ENCODE measurements at regions not wholly inside any gene's neighbourhood (a gene's known extent, or its start where the extent isn't known, plus 50 kb on each side); places are given as distances from the start of the nearest gene placed in this dataset.

DNA sequence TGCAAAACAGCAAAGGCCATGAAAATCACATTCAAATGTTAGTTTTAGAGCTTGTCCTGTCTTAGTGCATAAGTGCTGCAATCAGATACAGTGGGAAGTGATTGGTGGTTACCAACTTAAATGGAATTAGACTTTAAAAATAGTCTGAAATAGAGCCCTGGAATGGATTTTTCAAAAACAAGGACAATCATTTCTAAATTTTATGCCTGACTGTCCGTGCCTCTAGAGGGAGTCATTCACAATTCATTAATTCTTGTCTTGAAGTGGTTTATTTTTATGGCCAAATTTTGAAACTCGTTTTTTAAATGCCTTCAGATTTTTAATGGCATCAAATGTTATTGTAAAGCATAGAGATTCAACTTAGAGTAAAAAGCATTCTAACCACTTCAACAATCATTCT, 561.8 kb upstream of the DAB2 start:
- no peaks in the 10 kb centered on the region for H3K79me1 ChIP-seq (ENCODE audit: low read length)
- H2BK15ac ChIP-seq (replicated peaks; ENCODE audit: low read depth): no peak overlapping the region
- no peak overlapping the region for H3K18ac ChIP-seq (ENCODE audit: low read length)
- no peak for DNase-seq
- H4K5ac ChIP-seq (ENCODE audit: low read length): no peak overlapping the region
- H3K4ac ChIP-seq (ENCODE audit: low read depth, low read length): no peak overlapping the region
- no peaks in the 10 kb centered on the region for H3K79me2 ChIP-seq (ENCODE audit: control insufficient read depth, insufficient read depth, low read length)
- no peak overlapping the region for H2BK120ac ChIP-seq (ENCODE audit: low read depth, low read length)
- H2BK5ac ChIP-seq (ENCODE audit: low read length): no peak overlapping the region
- H3K4me2 ChIP-seq (ENCODE audit: low read length): no peak overlapping the region
- no peak overlapping the region for H4K8ac ChIP-seq (ENCODE audit: low read depth, low read length)
- no CpG with 5 or more reads among the region's 2 CpGs for WGBS (ENCODE audit: extremely low coverage, insufficient coverage, low lambda C conversion rate)
- no peaks in the 10 kb centered on the region for H3K27me3 ChIP-seq (ENCODE audit: insufficient read depth, low read length, poor library complexity)
- no peak overlapping the region for H3K56ac ChIP-seq (ENCODE audit: low read length)
- no peak overlapping the region for H3K27ac ChIP-seq (ENCODE audit: low read depth, low read length)
- no peaks in the 10 kb centered on the region for H3K4me1 ChIP-seq (ENCODE audit: control insufficient read depth, low read depth, low read length)
- H3K4me3 ChIP-seq (ENCODE audit: low read length): no peak overlapping the region
- no peak overlapping the region for H3K23ac ChIP-seq (ENCODE audit: low read length)
- H2AK5ac ChIP-seq (ENCODE audit: low read length): no peak overlapping the region
- H3K9ac ChIP-seq (ENCODE audit: low read length): no peak overlapping the region
- no peaks in the 10 kb centered on the region for H3K36me3 ChIP-seq (ENCODE audit: control insufficient read depth, insufficient read depth, low read length)

DNA sequence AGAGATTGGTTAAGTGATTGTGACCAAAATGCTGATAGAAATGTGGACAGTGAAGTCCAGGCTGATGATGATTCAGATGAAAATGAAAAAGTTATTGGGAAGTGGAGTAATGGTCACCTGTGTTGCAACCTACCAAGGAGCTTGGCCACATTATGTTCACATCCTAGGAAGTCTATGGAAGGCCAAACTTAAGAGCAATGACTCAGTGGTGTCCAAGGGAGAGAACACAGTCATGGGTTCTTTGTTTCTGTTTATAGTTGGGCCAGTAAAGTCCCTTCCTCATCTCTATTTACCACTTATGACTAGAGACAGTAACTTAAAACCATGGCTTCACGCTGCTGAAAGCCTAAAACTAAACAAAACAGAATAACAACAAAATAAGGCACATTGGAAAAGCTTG, 555.3 kb upstream of the DAB2 start:
- H3K9ac ChIP-seq (ENCODE audit: low read length): no peak overlapping the region
- no peak overlapping the region for H3K23ac ChIP-seq (ENCODE audit: low read length)
- H2BK5ac ChIP-seq (ENCODE audit: low read length): no peak overlapping the region
- no peaks in the 10 kb centered on the region for H3K79me2 ChIP-seq (ENCODE audit: control insufficient read depth, insufficient read depth, low read length)
- H3K4me1 ChIP-seq (ENCODE audit: control insufficient read depth, low read depth, low read length): no peaks in the 10 kb centered on the region
- no peak for DNase-seq
- no peaks in the 10 kb centered on the region for H3K27me3 ChIP-seq (ENCODE audit: insufficient read depth, low read length, poor library complexity)
- no peak overlapping the region for H4K5ac ChIP-seq (ENCODE audit: low read length)
- no peak overlapping the region for H3K27ac ChIP-seq (ENCODE audit: low read depth, low read length)
- H3K36me3 ChIP-seq (ENCODE audit: control insufficient read depth, insufficient read depth, low read length): no peaks in the 10 kb centered on the region
- no peak overlapping the region for H3K4ac ChIP-seq (ENCODE audit: low read depth, low read length)
- no peak overlapping the region for H4K8ac ChIP-seq (ENCODE audit: low read depth, low read length)
- no peak overlapping the region for H3K4me3 ChIP-seq (ENCODE audit: low read length)
- no peak overlapping the region for H3K18ac ChIP-seq (ENCODE audit: low read length)
- H3K4me2 ChIP-seq (ENCODE audit: low read length): no peak overlapping the region
- WGBS (ENCODE audit: extremely low coverage, insufficient coverage, low lambda C conversion rate): no CpG with 5 or more reads among the region's 1 CpG
- no peak overlapping the region for H2BK15ac ChIP-seq (replicated peaks; ENCODE audit: low read depth)
- no peaks in the 10 kb centered on the region for H3K79me1 ChIP-seq (ENCODE audit: low read length)
- no peak overlapping the region for H2BK120ac ChIP-seq (ENCODE audit: low read depth, low read length)
- no peak overlapping the region for H2AK5ac ChIP-seq (ENCODE audit: low read length)
- no peak overlapping the region for H3K56ac ChIP-seq (ENCODE audit: low read length)

DNA sequence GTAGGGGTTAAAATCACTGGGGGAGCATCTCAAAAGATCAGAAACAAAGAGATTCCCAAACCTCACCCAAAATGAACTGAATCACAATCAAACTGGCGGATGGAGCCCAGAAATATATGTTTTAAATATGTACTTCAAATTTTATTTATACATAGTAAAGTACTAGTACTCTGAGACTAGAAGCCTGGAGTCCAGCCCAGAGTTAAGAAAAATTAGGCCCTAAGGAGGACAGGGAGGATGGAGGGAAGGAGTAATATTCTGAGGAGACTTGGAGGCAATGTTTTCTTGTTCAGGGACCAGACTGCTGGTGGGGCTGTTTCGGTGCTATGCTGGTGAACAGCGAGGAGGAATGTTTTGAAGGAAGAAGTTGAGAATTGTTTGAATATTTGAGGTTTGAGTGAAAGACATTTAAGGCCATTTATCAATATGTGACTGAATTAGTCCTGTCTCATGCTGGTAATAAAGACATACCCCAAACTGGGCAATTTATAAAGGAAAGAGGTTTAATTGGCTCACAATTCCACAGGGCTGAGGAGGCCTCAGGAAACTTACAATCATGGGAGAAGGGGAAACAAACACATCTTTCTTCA, 552.4 kb upstream of the DAB2 start:
- H4K8ac ChIP-seq (ENCODE audit: low read depth, low read length): no peak overlapping the region
- no peak overlapping the region for H3K9ac ChIP-seq (ENCODE audit: low read length)
- no peak overlapping the region for H3K23ac ChIP-seq (ENCODE audit: low read length)
- no peaks in the 10 kb centered on the region for H3K36me3 ChIP-seq (ENCODE audit: control insufficient read depth, insufficient read depth, low read length)
- no peak overlapping the region for H2BK5ac ChIP-seq (ENCODE audit: low read length)
- no peaks in the 10 kb centered on the region for H3K27me3 ChIP-seq (ENCODE audit: insufficient read depth, low read length, poor library complexity)
- H2AK5ac ChIP-seq (ENCODE audit: low read length): no peak overlapping the region
- H3K56ac ChIP-seq (ENCODE audit: low read length): no peak overlapping the region
- no peak overlapping the region for H3K27ac ChIP-seq (ENCODE audit: low read depth, low read length)
- no peak overlapping the region for H3K4ac ChIP-seq (ENCODE audit: low read depth, low read length)
- H3K79me2 ChIP-seq (ENCODE audit: control insufficient read depth, insufficient read depth, low read length): no peaks in the 10 kb centered on the region
- H3K4me2 ChIP-seq (ENCODE audit: low read length): no peak overlapping the region
- H2BK120ac ChIP-seq (ENCODE audit: low read depth, low read length): no peak overlapping the region
- no peak overlapping the region for H3K18ac ChIP-seq (ENCODE audit: low read length)
- WGBS (ENCODE audit: extremely low coverage, insufficient coverage, low lambda C conversion rate): 100% methylated on average over 2 of the region's 3 CpGs
- no peaks in the 10 kb centered on the region for H3K4me1 ChIP-seq (ENCODE audit: control insufficient read depth, low read depth, low read length)
- no peak overlapping the region for H2BK15ac ChIP-seq (replicated peaks; ENCODE audit: low read depth)
- H4K5ac ChIP-seq (ENCODE audit: low read length): no peak overlapping the region
- no peak overlapping the region for H3K4me3 ChIP-seq (ENCODE audit: low read length)
- DNase-seq: no peak
- no peaks in the 10 kb centered on the region for H3K79me1 ChIP-seq (ENCODE audit: low read length)

DNA sequence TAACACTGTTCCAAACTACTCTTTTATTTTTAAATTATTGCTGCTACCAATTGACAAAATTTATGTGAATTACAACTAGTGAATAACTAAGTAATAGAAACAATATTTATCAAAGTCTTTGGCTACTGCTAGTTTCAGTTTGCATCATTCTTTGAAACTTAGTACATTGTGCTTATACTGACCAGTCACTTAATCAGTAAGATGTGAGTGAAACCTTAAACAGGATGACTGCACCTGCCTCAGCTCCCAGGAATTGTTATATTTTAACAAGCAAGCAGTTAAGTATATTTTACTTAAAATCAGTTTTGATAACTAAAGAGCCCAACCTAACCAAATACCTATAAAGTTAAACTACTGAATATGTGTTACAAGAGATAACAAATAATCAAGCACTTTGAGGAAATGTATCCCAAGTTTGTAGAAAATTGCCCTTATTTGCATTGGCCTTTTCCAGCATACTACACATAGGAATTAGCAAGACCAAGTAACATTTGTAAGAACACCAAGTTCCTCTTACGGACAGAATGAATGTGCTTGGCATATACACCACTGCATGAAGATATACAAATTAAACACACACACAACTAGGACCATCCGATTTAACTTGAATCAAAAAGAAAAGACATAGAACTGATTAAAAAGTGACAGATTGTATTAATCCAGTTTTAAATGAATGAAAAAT, 545.5 kb upstream of the DAB2 start:
- WGBS (ENCODE audit: extremely low coverage, insufficient coverage, low lambda C conversion rate): no CpG with 5 or more reads among the region's 2 CpGs
- H3K4me2 ChIP-seq (ENCODE audit: low read length): no peak overlapping the region
- H3K27me3 ChIP-seq (ENCODE audit: insufficient read depth, low read length, poor library complexity): no peaks in the 10 kb centered on the region
- DNase-seq: no peak
- H4K8ac ChIP-seq (ENCODE audit: low read depth, low read length): no peak overlapping the region
- no peak overlapping the region for H3K56ac ChIP-seq (ENCODE audit: low read length)
- no peaks in the 10 kb centered on the region for H3K79me2 ChIP-seq (ENCODE audit: control insufficient read depth, insufficient read depth, low read length)
- H3K4ac ChIP-seq (ENCODE audit: low read depth, low read length): no peak overlapping the region
- H3K9ac ChIP-seq (ENCODE audit: low read length): no peak overlapping the region
- H3K36me3 ChIP-seq (ENCODE audit: control insufficient read depth, insufficient read depth, low read length): no peaks in the 10 kb centered on the region
- no peak overlapping the region for H2BK5ac ChIP-seq (ENCODE audit: low read length)
- H3K4me1 ChIP-seq (ENCODE audit: control insufficient read depth, low read depth, low read length): no peaks in the 10 kb centered on the region
- no peak overlapping the region for H3K27ac ChIP-seq (ENCODE audit: low read depth, low read length)
- no peak overlapping the region for H4K5ac ChIP-seq (ENCODE audit: low read length)
- no peak overlapping the region for H3K23ac ChIP-seq (ENCODE audit: low read length)
- H3K79me1 ChIP-seq (ENCODE audit: low read length): no peaks in the 10 kb centered on the region
- no peak overlapping the region for H3K4me3 ChIP-seq (ENCODE audit: low read length)
- no peak overlapping the region for H2AK5ac ChIP-seq (ENCODE audit: low read length)
- no peak overlapping the region for H3K18ac ChIP-seq (ENCODE audit: low read length)
- H2BK15ac ChIP-seq (replicated peaks; ENCODE audit: low read depth): no peak overlapping the region
- no peak overlapping the region for H2BK120ac ChIP-seq (ENCODE audit: low read depth, low read length)

DNA sequence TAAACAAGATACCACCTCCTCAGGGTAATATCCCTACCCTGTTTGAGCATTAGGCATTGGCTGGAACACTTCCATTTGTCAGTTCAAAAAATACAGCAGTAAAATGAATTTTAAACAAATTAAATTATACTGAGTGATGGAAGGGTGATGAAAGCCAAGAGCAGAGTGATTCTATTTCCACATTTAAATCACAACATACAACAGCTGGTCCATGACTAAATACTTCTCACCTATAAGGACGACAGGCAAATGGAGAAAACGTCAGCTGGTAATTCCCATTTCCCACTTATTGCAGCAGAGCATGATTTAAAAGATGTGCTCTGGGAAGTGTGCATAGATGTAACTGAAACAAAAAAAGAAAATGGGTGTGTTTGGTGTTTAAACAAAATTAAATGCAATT, 543.6 kb upstream of the DAB2 start:
- Histone ChIP-seq H3K56ac (ENCODE audit: low read length) (no peak overlapping the region), H3K9ac (ENCODE audit: low read length) (no peak overlapping the region)

DNA sequence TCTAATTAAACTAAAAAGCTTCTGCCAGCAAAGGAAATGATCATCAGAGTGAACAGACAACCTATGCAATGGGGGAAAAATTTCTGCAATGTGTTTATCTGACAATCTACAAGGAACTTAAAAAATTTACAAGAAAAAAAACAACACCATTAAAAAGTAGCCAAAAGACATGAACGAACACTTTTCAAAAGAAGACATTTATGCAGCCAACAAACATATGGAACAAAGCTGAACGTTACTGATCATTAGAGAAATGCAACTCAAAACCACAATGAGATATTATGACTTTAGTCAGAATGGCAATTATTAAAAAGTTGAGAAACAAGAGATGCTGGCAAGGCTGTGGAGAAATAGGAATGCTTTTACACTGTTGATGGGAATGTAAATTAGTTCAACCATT, 530.4 kb upstream of the DAB2 start:
- no peaks in the 10 kb centered on the region for H3K4me1 ChIP-seq (ENCODE audit: control insufficient read depth, low read depth, low read length)
- no peaks in the 10 kb centered on the region for H3K36me3 ChIP-seq (ENCODE audit: control insufficient read depth, insufficient read depth, low read length)
- H3K27me3 ChIP-seq (ENCODE audit: insufficient read depth, low read length, poor library complexity): no peaks in the 10 kb centered on the region
- H3K79me1 ChIP-seq (ENCODE audit: low read length): no peaks in the 10 kb centered on the region
- no peak overlapping the region for H2AK5ac ChIP-seq (ENCODE audit: low read length)
- no peak overlapping the region for H3K4me3 ChIP-seq (ENCODE audit: low read length)
- H3K79me2 ChIP-seq (ENCODE audit: control insufficient read depth, insufficient read depth, low read length): no peaks in the 10 kb centered on the region
- no CpG with 5 or more reads among the region's 2 CpGs for WGBS (ENCODE audit: extremely low coverage, insufficient coverage, low lambda C conversion rate)
- H3K9ac ChIP-seq (ENCODE audit: low read length): no peak overlapping the region
- H4K5ac ChIP-seq (ENCODE audit: low read length): no peak overlapping the region
- H3K18ac ChIP-seq (ENCODE audit: low read length): no peak overlapping the region
- no peak overlapping the region for H2BK15ac ChIP-seq (replicated peaks; ENCODE audit: low read depth)
- no peak overlapping the region for H3K56ac ChIP-seq (ENCODE audit: low read length)
- no peak overlapping the region for H3K4ac ChIP-seq (ENCODE audit: low read depth, low read length)
- DNase-seq: no peak
- no peak overlapping the region for H4K8ac ChIP-seq (ENCODE audit: low read depth, low read length)
- H3K23ac ChIP-seq (ENCODE audit: low read length): no peak overlapping the region
- H2BK5ac ChIP-seq (ENCODE audit: low read length): no peak overlapping the region
- no peak overlapping the region for H3K4me2 ChIP-seq (ENCODE audit: low read length)
- H2BK120ac ChIP-seq (ENCODE audit: low read depth, low read length): no peak overlapping the region
- no peak overlapping the region for H3K27ac ChIP-seq (ENCODE audit: low read depth, low read length)

More for the DNA sequence above, 543.6 kb upstream of the DAB2 start:
- Histone ChIP-seq H4K8ac (ENCODE audit: low read depth, low read length) (no peak overlapping the region), H3K4me1 (ENCODE audit: control insufficient read depth, low read depth, low read length) (no peaks in the 10 kb centered on the region), H3K18ac (ENCODE audit: low read length) (no peak overlapping the region), H3K79me1 (ENCODE audit: low read length) (no peaks in the 10 kb centered on the region), H3K4ac (ENCODE audit: low read depth, low read length) (no peak overlapping the region), H4K5ac (ENCODE audit: low read length) (no peak overlapping the region), H2AK5ac (ENCODE audit: low read length) (no peak overlapping the region), H3K79me2 (ENCODE audit: control insufficient read depth, insufficient read depth, low read length) (no peaks in the 10 kb centered on the region), H3K23ac (ENCODE audit: low read length) (no peak overlapping the region), H2BK15ac (replicated peaks; ENCODE audit: low read depth) (no peak overlapping the region), H3K27ac (ENCODE audit: low read depth, low read length) (no peak overlapping the region), H3K4me3 (ENCODE audit: low read length) (no peak overlapping the region), H3K4me2 (ENCODE audit: low read length) (no peak overlapping the region), H2BK120ac (ENCODE audit: low read depth, low read length) (no peak overlapping the region), H3K36me3 (ENCODE audit: control insufficient read depth, insufficient read depth, low read length) (no peaks in the 10 kb centered on the region), H3K27me3 (ENCODE audit: insufficient read depth, low read length, poor library complexity) (no peaks in the 10 kb centered on the region), H2BK5ac (ENCODE audit: low read length) (no peak overlapping the region)
- WGBS (ENCODE audit: extremely low coverage, insufficient coverage, low lambda C conversion rate): no CpG with 5 or more reads among the region's 2 CpGs
- no peak for DNase-seq
